HG02852 (cell line): ENCODE measurements at regions not wholly inside any gene's neighbourhood (a gene's known extent, or its start where the extent isn't known, plus 50 kb on each side); places are given as distances from the start of the nearest gene placed in this dataset.
"Not testable (repeated sequence)": the region's sequence is repeated elsewhere in the genome, so short reads cannot be mapped to it uniquely, and the experiment has no call there.

Source experiments
- ATAC-seq: cut with Tn5 transposase; IDR thresholded peaks from one replicate; pipeline ENCODE4 v1.9.1; 2021; ENCODE audit warnings: mild to moderate bottlenecking, moderate library complexity; ENCODE audit not compliant: unreplicated experiment

DNA sequence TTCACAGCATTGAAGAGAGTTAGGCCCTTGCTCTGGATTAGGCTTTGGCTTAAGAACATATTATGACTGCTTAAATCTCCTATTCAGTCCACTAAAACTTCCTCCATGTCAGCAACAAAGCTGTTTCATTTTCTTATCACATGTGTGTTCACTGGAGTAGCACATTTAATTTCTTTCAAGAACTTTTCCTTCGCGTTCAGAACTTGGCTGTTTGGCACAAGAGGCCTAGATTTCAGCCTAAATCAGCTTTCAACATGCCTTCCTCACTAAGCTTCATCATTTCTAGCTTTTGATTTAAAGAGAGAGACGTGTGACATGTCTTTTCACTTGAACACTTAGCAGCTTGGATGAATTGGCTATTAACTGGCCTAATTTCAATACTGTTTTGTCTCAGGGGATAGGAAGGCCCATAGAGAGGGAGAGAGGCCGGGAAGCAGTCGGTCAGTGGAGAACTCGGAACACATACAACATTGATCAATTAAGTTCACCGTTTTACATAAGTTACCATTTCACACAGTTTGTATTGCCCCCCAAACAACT, 885.2 kb upstream of the AUTS2 start:
- no peak for ATAC-seq

DNA sequence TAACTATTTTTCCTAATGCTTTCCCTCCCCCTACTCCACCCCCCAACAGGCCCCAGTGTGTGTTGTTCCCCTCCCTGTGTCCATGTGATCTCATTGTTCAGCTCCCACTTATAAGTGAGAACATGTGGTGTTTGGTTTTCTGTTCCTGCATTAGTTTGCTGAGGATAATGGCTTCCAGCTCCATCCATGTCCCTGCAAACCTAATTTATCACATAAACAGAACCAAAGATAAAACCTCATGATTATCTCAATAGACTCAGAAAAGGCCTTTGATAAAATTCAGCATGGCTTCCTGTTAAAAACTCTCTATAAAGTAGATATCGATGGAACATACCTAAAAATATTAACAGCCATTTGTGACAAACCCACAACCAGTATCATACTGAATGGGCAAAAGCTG, 884.1 kb upstream of the AUTS2 start:
- ATAC-seq, result not testable (repeated sequence)

DNA sequence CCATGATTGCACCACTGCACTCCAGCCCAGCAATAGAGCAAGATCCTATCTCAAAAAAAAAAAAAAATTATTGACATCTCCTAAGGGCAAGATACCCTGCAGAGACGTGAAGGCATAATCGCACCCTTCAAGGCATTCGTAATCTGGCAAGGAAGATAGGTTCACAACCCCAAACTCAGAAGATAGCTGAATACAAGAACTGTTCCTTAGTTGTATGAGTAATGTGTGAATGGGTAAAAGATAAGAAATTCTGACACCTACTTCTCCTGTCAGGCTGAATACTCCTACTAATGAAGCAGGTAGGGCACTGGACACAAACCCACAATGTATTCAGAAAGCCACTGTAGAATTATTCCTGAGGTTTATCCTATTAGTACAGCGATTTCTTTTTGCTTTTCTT, 882.4 kb upstream of the AUTS2 start:
- ATAC-seq, result no peak

GRCh38 chr7:68717176-68717575, 881.1 kb upstream of the AUTS2 start:
- ATAC-seq, result no peak

- ATAC-seq, result no peak
Observed at GRCh38 chr7:68718097-68718551, 880.2 kb upstream of the AUTS2 start.

- ATAC-seq, result no peak
Observed at GRCh38 chr7:68720697-68721096, 877.6 kb upstream of the AUTS2 start.

DNA sequence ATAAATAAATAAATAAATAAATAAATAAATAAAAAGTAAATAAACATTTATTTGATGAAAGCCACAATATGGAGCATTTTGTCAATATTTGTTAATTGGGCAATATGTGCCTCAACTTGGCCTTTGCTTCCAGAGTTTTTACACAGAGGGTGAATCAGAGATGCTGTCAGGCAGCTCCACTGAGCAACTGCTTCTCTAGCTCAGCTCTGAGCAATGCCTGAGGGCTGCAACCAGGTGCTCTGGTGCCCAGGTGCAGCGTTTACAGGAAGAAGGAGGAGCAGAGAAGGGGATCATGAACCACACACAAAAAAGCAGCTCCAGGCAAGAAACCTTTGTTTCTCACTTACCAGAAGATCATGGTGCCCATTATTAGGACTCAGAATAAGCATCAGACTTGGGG, 876.2 kb upstream of the AUTS2 start:
- no peak for ATAC-seq

DNA sequence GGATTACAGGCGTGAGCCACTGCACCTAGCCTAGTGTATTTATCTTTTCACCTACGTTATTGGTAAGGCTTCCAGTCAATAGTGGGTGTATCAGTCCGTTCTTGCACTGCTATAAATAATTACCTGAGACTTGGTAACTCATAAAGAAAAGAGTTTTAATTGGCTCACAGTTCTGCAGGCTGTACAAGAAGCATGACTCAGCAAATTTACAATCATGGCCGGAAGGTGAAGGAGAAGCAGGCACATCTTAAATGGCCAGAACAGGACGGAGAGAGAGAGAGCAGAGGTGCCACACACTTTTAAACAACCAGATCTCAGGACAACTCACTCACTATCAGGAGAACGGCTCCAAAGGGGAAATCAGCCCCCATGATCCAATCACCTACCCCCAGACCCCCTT, 873.3 kb upstream of the AUTS2 start:
- no peak for ATAC-seq

DNA sequence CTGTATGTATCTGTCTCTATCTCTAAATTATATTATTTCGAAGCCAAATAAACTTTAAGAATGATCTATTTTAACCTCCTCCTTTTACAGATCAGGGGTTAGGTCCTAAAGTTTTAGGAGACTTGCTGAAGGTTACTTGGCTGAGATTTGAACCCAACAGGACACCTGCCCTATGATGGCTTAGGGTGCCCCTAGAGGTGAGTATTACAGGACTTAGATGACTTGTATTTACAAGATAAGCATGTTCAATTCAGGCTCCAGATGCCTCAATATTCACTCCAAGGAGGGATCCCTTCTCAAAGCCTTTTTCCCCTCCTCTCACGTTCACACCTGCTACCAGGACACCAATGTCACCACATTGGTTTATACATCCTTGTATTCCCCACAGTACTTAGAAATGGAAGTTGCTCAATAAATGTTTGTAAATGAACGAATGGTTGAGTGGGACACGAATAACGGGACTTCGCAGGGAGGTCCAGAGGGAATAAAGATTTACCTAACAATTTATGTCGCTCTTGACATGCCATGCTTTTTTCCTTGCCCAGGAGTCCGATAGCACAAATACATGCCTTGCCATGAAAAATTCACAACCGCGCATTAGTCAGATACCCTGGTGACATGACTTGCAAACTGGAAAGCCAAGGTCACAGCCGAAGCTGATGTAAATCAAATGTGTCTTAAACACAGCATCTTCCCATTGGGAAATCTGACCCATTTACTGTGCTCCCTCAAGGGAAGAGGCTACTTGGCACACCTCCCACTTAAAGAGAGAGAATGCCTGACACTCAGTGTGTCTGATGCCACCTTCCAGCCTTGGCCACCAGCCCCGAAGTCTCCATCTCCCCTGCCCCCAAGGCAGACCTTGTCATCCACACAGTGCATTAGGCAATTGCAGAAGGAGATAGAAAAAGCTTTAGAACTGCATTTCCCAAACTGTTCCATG, 872.2 kb upstream of the AUTS2 start:
- ATAC-seq, result no peak

- not testable (repeated sequence) for ATAC-seq
Observed at GRCh38 chr7:68728720-68729119, 869.6 kb upstream of the AUTS2 start.

GRCh38 chr7:68729371-68729770, 868.9 kb upstream of the AUTS2 start:
- ATAC-seq, result no peak

GRCh38 chr7:68730194-68730593, 868.1 kb upstream of the AUTS2 start:
- ATAC-seq, result no peak

- ATAC-seq, result no peak
Observed at GRCh38 chr7:68730964-68731363, 867.3 kb upstream of the AUTS2 start.

DNA sequence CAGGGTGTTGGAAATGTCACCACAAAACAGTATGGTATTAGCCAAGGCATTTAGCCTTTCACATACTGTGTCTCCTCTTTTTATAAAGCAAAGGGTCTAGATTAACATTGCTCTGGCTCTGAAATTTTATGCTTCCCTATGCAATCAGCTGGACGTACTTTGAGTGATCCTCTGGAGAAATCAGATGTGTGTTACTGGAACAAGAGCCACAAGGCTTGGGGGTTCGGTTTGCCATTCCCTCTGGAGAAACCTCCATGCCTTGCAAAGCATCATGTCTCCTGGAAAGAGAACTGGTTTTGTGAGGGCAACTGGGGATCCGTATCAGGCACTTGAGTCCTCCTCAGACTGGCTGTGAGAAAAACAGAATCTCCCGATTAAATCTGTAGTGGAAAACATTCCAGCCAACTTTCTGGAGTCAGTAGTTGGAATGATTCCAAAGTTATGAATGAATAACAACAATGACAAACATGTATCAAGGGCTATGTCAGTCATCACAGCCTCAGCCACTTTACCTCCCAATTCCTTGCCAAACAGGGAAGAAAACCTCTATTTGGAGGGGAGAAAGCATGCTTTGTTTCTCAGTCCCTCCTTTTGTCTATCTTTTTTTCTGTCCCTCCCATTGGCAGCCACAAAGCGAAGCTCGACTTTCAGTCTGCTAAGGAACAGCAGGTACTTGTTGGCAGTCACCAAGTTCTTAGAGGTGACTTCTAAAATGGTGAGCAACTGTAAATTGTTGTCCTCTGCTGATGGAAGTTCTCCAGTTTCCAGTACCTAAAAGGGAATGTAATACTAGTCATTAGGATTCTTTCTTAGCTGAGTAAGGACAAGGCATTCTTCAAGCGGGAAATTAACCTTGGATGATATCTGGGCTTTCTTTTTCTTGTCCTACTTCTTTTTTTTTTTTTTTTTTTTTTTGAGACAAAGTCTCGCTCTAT, 864.8 kb upstream of the AUTS2 start:
- ATAC-seq, result no peak

GRCh38 chr7:68734431-68734830, 863.8 kb upstream of the AUTS2 start:
- no peak for ATAC-seq

DNA sequence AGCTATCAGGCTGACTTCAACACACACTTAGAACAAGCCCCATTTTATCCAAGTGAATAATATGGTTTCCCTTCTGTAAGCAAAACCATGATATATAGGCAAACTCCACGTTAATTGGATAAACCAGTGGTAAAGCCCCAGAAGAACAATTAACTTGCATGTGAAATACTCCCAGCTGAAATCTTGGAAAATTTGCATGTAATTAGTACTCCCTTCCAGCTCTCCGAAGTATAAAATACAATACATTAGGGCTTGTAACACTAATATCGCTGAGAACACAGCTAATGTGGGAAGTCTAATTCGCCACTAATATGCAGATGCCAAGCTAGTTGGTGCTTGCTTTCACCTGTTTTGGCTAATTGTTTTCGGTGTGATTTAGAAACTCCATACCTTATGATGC, 859.0 kb upstream of the AUTS2 start:
- no peak for ATAC-seq

- ATAC-seq, result no peak
Observed at GRCh38 chr7:68744036-68744435, 854.2 kb upstream of the AUTS2 start.

DNA sequence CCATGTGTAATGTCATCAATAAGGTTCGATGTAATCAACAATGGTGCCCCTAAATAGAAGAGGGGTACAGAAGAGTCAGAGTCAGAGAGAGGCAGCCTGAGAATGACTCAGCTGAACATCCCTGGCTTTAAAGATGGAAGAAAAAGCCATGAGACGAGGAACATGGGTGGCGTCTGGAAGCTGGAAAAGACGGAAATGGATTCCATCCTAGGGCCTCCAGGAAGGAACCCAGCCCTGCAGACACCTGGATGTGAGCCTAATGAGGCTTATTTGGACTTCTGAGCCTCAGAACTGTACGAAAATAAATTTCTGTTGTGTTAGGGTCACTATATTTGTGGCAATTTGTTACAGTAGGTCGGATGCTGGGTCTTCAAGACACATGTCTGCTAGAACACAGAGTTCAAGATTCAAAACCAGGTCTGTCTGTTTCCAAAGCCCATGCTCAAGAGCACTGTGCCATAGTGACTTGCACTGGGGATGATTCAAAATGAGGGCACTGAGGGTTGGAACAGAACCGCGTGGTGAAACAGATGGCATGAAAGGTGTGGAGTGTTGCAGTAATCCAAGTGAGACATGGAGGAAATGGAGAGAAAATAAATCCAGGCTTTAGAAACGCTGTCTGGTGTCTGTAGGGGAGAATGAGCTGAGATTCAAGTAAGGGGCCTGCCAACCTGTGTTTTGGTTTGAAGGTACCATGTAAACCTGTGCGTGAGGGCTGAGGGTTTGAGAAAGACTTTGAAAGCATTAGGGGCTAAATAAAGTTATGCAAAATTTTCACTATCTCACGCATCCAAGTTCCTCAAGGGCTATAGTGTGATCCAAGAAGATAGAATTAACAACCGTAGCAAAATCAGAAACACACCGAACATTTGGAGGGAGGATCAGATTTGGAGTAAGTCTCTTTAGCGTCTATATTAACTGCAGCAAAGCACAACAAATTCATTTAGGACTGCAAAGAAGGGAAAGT, 849.1 kb upstream of the AUTS2 start:
- no peak for ATAC-seq

DNA sequence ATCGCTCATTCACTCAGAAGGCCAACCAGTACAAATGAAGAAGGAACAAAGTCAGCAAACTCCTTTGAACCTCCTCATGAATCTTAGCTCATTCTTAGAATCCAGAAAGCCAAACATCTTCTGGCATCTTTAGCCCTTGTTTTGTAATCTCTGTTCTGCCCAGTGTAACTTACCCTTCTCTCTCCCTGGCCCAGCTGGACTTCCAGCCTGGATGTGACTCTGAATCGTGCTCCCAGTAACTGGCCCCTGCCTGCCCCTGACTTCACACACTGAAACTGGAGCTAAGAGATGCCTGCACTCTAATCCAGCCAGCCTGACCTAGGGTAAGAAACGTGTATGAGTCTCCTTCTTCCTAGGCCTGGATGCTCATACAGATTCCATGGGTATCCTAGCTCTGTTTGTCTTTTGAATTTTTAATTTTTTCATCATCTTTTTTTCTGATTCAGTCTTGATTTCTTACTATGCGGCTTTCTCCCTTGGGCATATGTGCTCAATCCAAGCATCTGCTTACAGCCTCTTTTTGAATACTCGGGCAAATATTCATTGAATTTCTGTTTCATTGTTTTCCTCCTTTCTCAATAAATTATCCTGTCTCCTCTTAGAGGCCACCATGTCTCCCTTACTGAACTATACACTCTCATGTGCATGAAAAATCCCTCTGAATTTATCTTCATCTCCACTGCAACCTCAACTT, 845.6 kb upstream of the AUTS2 start:
- ATAC-seq, result no peak

DNA sequence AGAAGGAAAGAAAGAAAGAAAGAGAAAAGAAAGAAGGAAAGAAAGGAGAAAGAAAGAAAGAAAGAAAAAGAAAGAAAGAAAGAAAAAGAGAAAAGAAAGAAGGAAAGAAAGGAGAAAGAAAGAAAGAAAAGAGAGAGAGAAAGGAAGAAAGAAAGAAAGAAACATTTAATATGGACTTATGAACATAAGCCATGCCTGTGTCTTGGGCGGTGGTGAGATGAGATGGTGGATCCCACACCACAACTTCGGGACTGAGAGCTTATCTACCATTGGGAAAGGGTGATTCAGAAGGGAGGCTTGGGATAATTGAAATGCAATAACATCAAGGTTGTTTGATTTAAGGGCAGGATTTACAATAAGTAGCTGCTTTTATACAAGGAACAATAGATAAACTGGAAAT, 843.9 kb upstream of the AUTS2 start:
- no peak for ATAC-seq
